ENCODE measurements at regions not wholly inside any gene's neighbourhood (a gene's known extent, or its start where the extent isn't known, plus 50 kb on each side); places are given as distances from the start of the nearest gene placed in this dataset.

- in situ Hi-C loops (cut with MboI; ENCODE audit: low pct_unique_long_range_greater_than_20kb, low sequenced_read_pairs, unreplicated experiment), result no loop called here
- TF ChIP-seq, protein P1, sequence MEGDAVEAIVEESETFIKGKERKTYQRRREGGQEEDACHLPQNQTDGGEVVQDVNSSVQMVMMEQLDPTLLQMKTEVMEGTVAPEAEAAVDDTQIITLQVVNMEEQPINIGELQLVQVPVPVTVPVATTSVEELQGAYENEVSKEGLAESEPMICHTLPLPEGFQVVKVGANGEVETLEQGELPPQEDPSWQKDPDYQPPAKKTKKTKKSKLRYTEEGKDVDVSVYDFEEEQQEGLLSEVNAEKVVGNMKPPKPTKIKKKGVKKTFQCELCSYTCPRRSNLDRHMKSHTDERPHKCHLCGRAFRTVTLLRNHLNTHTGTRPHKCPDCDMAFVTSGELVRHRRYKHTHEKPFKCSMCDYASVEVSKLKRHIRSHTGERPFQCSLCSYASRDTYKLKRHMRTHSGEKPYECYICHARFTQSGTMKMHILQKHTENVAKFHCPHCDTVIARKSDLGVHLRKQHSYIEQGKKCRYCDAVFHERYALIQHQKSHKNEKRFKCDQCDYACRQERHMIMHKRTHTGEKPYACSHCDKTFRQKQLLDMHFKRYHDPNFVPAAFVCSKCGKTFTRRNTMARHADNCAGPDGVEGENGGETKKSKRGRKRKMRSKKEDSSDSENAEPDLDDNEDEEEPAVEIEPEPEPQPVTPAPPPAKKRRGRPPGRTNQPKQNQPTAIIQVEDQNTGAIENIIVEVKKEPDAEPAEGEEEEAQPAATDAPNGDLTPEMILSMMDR (IDR thresholded peaks at IDR 0.05; ENCODE audit: extremely low read depth, insufficient read depth, missing control alignments), result no peak
Observed at GRCh38 chr11:38491986-38492385, 1894.0 kb upstream of the RAG2 start.

DNA sequence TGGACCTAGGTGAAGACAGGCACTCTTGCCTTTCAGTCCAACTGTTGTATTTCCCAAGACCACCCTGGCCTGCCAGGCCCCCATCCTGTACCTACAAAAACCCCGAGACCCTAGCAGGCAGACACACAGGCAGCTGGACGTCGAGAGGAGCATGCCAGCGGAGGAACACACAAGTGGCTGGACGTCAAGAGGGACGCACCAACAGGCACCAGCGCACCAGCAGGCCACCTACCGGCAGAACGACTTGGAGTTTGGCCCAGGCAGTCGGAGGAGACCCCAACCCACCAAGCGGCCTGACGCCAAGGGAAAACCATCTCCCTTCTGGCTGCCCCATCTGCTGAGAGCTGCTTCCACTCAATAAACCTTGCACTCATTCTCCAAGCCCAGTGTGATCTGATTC, 1883.4 kb upstream of the RAG2 start:
- TF ChIP-seq, protein P1 (IDR thresholded peaks at IDR 0.05; ENCODE audit: extremely low read depth, insufficient read depth, missing control alignments), result no peak
- DNase-seq (ENCODE audit: low spot score), result no peak

More at GRCh38 chr11:38491986-38492385, 1894.0 kb upstream of the RAG2 start:
- DNase-seq (ENCODE audit: low spot score), result no peak

GRCh38 chr11:38476808-38477575, 1879.0 kb upstream of the RAG2 start:
- in situ Hi-C loops (cut with MboI; ENCODE audit: low pct_unique_long_range_greater_than_20kb, low sequenced_read_pairs, unreplicated experiment), result no loop called here
- TF ChIP-seq, protein P1 (IDR thresholded peaks at IDR 0.05; ENCODE audit: extremely low read depth, insufficient read depth, missing control alignments), result no peak
- DNase-seq (ENCODE audit: low spot score), result no peak

More for the DNA sequence above, 1883.4 kb upstream of the RAG2 start:
- in situ Hi-C loops (cut with MboI; ENCODE audit: low pct_unique_long_range_greater_than_20kb, low sequenced_read_pairs, unreplicated experiment), result no loop called here

DNA sequence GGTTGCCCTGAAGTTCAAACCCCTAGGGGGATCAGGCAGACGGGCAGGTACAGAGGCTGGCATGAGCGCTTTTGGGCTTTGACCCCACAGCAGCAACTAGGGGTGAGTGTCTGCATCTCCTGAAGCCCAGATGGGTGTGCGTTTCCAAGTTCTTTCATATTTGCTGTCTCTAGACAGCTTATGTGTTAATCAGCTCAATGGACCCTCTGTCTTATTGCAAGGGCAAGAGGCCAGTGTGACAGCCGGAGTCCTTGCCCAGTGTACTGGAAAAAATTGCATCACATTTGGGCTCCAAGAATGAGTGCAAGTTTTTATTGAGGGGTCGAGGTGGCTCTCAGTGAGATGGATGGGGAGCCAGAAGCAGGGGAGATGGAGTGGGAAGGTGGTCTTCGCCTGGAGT, 1863.7 kb upstream of the RAG2 start:
- in situ Hi-C loops (cut with MboI; ENCODE audit: low pct_unique_long_range_greater_than_20kb, low sequenced_read_pairs, unreplicated experiment), result no loop called here
- TF ChIP-seq, protein P1 (IDR thresholded peaks at IDR 0.05; ENCODE audit: extremely low read depth, insufficient read depth, missing control alignments), result no peak
- no peak for DNase-seq (ENCODE audit: low spot score)

DNA sequence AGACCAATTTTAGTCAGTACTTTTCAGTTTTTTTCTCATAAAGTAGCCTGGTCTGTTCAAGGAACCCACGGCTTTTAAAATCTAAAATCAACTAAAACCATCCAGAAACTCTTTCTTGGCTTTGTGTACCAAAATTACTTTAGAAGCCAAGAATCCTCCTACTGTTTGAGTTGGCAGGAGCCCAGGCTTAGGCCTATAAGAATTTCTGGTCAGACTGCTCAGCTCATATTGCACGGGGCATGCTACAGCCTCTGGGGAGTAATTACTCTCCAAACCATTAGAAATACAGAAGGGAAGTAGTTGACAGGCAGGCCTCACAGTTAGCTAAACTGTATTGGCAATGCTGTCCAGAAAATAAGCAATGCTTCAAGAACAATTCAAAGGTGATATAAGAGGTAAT, 1862.9 kb upstream of the RAG2 start:
- DNase-seq (ENCODE audit: low spot score), result no peak
- TF ChIP-seq, protein P1 (IDR thresholded peaks at IDR 0.05; ENCODE audit: extremely low read depth, insufficient read depth, missing control alignments), result no peak
- in situ Hi-C loops (cut with MboI; ENCODE audit: low pct_unique_long_range_greater_than_20kb, low sequenced_read_pairs, unreplicated experiment), result no loop called here

GRCh38 chr11:38460429-38460828, 1862.4 kb upstream of the RAG2 start:
- TF ChIP-seq, protein P1 (IDR thresholded peaks at IDR 0.05; ENCODE audit: extremely low read depth, insufficient read depth, missing control alignments), result no peak
- in situ Hi-C loops (cut with MboI; ENCODE audit: low pct_unique_long_range_greater_than_20kb, low sequenced_read_pairs, unreplicated experiment), result no loop called here
- DNase-seq (ENCODE audit: low spot score), result no peak
